DMS 273 (cell line): ENCODE measurements at regions not wholly inside any gene's neighbourhood (a gene's known extent, or its start where the extent isn't known, plus 50 kb on each side); places are given as distances from the start of the nearest gene placed in this dataset.

ENCODE experiments used
- DNase-seq: peaks from one replicate; lab custom pipeline; 2025; ENCODE audit not compliant: unreplicated experiment; lab: John Stamatoyannopoulos, UW

DNA sequence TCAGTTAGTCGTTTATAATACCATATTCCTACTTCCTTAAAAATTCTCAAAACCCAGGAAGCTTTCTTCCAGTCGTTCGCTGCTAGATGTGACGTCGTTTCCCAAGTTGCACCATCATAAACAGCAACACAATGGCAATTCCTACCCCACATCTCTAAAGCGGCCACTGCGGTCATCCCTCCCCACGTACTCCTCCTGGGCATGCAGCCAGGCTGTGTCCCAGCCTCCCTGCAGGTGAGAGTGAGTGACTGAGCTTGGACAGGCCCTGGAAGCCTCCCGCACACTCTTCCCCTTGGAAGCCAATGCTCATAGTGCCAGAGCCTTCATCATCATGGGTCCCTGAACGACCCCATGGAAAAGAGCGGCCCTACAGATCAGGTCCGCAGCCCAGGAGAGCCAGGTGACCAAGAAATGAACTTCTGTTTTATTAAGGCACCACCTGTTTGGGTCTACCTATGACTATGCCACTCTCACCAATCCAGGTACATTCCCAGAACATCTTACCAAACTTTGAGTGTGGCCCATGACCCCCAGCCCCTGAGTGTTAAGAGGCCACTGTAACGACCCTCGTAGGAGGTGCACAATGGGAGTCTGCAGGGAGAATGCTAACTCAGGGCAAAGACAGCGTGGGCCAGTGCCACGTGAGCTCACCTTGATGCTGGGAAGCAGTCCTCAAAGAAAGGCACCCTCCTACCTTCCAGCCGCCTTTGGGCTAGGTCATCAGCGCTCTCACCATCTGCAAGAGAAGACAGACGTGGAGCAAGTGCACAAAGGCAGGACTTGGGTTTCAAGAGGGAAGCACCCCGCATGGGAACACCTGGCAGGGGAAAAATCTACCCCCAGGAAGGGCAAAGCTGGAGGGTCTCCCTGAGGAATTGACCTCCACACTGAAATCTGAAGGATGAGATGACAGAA, 74.7 kb upstream of the RAB6C start:
- no peak for DNase-seq

- DNase-seq, result no peak
These were observed 73.8 kb upstream of the RAB6C start for GRCh38 chr2:129905664-129906081.

DNA sequence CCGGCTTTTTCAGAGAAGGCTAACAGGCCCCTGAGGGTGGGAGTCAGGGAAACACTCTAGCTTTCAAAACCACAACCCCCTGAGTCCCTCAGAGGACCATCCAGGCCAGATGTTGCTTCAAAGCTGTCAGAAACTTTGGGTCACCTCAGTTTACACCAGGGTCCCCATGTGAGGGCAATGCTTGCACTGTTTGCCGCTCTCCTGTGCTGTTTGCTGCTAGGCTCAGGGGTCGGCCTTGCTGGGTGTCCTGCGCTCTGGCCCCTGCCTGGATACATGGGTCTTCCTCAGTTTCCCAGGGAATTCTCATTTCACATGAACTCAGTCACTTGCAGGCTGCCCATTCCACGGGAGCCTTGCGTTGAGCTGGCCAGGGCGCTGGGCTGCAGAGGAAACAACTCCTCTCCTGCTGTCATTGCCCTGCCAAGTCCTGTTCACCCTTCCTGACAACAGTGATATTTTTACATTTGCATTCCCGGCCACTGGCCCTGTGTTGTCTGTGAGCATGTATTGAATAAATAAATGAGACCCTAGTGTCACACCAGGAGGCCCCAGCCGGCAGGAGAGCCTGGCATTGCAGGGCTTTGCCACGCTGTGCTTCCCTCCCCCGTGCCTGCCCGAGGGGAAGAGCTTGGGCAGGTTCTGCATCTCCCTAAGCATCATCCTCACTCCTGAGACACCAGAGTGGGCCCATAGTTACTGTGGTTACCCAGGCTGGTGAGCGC, 73.2 kb upstream of the RAB6C start:
- DNase-seq, result no peak

- DNase-seq, result no peak
These were observed 72.6 kb upstream of the RAB6C start for GRCh38 chr2:129906861-129907235.

DNA sequence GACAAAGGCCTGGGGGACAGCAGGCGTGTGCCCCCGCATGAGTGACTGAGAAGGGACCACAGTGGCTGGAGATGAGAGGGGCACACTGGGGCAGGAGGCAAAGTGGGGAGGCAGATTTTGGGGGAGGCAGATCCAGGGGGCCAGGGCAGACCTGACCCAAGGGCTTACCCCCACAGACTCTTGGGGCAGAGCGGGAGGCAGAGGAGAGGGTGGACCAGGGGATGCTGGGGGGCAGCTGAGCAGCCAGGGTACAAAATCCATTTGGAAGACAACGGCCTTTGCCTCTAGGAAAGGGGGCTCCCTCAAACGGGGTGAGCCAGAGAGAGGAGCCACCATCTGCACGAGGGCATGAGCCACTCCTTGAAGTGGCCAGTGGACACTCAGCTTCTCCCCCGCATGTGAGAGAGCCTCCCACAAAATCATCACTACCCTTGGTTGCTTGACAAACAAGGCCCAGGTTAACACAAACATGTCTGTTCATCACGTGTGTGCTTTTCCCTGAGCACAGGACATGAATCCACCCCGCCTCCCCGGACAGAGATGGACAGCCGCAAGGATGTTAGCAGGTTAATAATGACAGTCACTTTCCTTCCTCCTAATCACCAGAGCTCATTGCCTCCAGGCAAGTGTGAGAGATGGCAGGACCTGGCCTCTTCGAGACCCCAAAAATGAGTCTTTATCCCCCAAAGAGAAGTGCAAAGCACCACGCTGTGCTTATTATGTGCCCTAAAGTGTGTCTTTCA, 72.0 kb upstream of the RAB6C start:
- no peak for DNase-seq

GRCh38 chr2:129908721-129909373, 70.6 kb upstream of the RAB6C start:
- no peak for DNase-seq

DNA sequence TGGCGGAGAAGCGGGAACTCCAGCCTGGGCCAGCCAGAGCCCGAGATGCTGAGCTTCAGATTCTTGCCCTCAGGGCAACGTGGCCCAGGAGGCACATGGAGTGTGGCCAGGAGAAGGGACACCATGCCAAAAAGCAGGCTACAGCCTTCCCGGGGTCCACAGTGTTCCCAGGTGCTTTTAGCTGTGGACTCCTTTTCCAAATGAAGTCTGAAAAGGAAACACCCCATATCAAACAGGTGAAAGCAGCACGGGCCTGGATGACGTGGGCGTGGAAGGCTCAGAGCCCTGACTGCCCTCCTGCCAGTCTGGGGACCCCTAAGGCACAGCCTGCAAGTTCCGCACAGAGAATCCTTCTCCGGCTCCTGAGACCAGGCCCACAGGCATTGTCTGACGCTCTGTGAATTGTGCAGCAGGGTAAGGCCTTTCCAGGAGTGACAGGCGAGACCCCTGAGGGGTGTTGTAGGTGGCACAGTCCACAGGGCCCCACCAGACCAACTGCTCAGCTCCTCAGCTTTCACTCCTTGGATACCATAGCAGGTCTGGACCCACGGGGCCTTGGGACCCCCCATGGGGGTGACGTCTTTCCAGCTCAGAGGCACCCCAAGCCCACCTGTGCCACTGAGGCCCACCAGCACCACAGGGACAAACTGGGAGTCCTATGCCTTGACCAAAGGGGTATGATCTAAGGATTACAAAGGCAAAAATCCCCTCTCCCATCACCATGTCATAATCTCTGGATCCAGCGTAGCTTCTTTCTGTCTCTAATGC, 69.6 kb upstream of the RAB6C start:
- DNase-seq, result no peak

DNA sequence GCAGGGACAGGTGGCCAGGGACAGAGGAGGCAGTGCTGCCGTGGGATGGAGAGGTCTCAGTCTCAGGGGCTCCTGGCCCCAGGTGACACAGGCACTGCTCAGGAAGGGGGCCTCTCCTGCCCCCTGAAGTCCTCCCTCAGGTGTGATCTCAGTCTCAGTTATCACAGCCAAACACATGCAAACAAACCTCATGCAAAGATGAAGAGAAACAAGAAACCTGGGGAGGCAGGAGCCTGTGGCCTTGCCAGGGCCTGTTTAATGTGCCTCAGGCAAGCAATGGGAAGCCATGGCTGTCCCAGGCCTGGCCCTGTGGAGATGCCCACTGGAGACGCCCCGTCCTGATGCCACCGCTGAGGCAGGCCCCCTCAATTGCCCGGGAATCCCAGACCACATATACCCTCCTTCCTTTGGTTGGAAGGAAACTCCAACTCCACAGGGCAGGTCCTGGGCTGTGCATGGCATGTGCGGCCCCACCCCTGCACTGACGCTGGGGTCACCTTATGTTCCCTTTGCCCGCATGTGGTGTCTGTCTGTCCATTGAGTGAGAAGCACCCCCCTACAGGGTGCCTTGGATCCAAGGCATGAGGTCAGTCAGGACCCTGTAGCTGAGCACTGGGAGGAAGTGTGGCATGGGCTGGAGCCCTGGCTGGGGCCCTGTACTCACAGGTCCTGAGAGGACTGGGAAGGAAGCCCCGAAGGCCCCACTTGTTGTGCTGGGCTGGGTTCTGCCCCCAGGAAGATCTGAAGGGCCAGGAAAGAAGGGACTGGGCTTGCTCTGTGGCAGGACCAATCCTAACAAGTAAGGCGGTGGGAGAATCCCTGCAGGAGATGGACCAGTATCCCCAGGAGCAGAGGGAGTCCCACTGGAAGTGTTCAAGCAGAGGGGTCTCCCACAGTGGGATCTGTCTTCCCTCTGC, 68.8 kb upstream of the RAB6C start:
- no peak for DNase-seq

DNA sequence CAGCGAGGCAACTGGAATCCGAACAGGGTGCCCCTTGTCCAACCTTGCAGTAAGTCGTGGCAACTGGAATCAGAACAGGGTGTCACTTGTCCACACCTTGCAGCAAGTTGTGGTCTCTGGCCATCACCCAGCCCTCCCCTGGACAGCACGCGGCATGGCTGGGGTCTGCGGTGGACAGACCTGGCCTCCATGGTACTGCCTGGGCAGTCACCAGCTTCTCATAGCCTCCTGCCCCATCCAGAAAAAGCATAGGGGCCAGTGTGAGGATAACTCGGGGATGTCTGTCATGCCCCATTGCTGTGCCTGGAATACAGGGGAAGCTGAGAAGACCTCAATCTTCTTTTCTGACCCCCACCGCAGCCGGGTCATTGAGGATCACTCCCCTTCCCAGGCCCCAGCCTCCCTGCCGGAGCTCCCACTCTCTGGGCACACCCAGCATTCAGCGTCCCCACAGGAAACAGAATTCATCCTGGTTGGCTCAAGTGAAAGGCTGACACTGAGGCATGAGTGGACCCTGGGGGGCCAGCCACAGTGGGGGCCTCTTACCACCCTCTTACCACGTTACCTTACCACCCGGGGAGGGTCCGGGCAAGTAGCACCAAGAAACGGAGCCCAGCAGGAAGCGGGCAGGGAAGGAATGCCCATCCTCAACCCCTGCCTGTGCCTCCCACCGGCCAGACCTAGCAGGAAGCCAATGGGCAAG, 68.0 kb upstream of the RAB6C start:
- no peak for DNase-seq

DNA sequence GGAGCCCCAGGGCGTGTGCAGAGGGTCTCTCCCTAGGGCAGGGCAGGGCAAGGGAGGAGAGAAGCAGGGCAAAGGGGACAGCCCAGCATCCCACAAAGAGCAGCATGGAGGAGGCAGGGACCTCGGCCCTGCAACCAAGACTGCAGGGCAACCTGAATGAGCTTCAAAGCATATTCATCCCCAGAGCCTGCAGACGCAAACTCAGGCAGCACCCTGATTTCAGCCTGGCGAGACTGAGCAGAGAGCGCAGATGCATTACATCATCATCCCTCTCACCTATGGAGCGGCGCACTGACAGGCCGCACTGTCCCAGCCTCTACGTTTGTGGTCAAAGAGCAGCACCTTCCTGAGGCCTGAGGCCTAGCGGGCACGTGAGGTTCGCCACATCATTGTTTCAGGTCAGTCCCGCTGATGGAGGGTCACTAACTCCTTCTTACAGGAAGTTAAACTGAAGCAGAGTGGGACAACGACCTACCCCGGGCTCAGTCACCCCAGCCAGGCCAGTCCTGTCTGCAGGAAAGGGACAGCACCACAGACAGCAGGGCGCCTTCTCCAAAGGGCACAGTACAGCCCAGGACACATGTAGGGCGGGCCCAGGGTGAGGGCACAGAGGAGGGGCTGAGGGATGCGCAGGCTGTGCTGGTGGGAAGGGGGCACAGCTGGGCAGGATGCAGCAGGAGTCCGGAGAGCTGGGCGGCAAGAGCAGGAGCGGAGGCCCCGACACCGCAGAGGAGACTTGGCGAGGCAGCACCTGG, 67.2 kb upstream of the RAB6C start:
- no peak for DNase-seq

DNA sequence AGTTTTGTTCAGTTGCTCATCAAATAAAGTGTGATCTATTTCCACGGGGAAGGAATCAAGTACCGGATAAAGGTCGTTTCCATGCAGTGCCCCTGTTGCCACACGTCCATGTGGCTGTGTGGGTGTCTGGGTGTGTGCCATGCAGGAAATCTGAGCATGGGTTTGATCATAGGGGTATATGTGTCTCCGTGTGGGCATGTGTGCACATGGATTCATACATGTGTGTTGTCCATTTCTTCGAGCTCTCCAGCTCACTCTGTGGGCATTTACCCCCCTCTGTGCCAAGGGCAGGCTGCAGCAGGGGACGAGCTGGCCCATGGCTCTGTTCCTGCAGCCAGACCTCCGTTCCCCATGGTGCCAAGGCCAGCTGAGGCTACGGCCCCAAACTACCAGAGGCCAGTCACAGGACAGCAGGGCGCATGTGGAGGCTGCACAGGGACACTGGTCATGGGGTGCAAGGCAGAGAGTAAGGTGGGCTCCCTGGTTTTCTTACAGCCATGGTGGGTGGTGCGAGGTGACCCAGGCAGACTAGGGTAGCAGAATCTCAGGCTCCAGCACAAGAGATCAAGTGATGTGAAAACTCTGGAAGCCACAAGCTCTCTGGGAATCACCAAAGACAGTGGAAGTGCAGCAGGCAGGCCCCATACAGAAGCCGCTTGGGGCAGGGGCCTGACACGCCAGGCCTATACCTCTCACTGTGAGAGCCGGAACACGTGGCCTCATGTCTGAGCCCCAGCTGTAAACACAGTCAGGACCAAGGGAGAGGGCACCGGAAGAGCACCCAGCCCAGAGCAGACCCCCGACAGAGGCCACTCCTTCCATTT, 66.4 kb upstream of the RAB6C start:
- no peak for DNase-seq

DNA sequence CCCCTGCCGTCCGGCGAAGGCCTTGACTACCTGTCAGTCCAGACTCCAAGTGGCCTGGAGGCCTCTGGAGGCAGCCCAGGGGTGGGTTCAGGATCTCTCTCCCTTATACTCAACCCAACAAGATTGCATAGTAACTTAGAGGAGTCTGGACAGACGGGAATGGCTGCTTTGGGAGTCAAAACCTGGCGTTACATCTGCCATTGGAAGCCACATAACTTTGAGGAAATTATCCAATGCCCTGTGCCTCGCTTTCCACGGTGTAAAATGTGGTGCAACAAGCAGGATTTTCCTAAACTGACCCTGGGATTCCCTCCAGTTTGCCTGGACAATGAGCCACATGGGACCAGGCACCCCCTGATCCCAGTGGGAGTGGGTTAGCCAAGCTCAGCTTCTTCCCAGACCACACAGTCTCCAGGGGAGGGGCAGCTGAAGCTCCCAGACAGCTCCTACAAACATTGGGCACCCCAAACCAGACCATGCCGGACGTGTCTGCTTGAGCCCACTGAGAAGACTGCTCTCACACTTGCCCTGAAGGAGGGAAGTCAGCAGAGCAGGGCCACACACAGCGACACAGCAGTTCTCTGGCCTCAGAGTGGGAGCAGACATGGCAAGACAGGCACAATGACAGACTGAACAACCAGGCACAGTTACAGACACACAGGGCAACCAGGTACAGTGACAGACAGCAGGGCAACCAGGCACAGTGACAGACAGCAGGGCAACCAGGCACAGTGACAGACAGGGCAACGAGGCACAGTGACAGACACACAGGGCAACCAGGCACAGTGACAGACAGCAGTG, 65.6 kb upstream of the RAB6C start:
- DNase-seq, result no peak

DNA sequence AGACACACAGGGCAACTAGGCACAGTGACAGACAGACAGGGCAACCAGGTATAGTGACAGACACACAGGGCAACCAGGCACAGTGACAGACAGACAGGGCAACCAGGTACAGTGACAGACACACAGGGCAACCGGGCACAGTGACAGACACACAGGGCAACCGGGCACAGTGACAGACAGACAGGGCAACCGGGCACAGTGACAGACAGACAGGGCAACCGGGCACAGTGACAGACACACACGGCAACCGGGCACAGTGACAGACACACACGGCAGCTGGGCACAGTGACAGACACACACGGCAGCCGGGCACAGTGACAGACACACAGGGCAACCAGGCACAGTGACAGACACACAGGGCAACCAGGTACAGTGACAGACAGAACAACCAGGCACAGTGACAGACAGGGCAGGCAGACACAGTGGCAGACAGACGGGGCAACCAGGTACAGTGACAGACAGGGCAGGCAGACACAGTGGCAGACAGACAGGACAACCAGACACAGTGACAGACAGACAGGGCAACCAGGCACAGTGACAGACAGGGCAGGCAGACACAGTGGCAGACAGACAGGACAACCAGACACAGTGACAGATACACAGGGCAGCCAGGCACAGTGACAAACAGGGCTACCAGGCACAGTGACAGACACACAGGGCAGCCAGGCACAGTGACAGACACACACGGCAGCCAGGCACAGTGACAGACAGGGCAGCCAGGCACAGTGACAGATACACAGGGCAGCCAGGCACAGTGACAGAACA, 64.7 kb upstream of the RAB6C start:
- no peak for DNase-seq

DNA sequence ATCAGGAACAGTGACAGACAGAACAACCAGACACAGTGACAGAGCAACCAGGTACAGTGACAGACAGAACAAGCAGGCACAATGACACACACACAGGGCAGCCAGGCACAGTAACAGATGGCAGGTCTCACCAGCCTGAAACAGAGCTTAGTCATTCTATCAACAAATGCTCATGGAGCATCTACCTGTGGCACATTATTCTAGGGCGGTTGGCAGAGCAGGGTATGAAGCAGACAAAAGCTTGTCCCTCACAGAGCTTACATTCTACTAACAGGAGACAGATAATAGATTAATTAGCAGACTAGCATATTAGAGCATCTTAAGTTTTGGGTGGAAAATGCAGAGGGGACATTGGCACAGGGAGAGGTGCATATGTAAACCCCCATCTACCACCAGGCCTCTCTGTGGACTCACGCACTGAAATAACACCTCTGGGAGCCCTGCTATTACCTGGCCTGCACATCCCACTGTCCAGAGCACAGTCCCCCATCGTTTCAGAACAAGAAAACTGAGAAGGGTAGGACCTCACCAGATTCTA, 64.1 kb upstream of the RAB6C start:
- no peak for DNase-seq

DNA sequence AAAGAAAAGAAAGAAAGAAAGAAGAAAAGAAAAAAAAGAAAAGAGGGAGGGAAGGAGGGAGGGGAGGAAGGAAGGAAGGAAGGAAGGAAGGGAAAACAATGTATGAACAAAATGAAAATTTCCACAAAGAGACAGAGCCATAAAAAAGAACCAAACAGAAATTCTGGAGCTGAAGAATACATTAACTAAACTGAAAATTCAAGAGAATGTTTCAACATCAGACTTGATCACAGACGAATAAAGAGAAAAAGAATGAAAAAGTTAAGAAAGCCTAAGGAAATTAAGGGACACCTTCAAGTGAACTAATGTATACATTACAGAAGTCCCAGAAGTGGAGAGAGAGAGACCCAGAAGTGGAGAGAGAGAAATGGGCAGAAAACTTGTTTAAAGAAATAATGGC, 60.9 kb upstream of the RAB6C start:
- no peak for DNase-seq
